Neural cell (in vitro differentiated cells): ENCODE measurements at regions not wholly inside any gene's neighbourhood (a gene's known extent, or its start where the extent isn't known, plus 50 kb on each side); places are given as distances from the start of the nearest gene placed in this dataset.

Experiments used
- H2AFZ ChIP-seq: fragments of 200-600, 300-800 bp; sonication (generic), shearing (Covaris generic); 2 replicates; pipeline ENCODE4 v1.6.0; 2014; ENCODE audit warnings: low read depth, mild to moderate bottlenecking, antibody characterized with exemption, low read length, moderate library complexity
- H3F3A ChIP-seq: fragments of 200-600 bp; shearing (Covaris generic); 2 replicates; pipeline ENCODE4 v1.6.1; 2016; ENCODE audit warnings: mild to moderate bottlenecking, moderate library complexity, mixed read lengths, antibody characterized with exemption, low read length; ENCODE audit not compliant: insufficient read depth, poor library complexity, severe bottlenecking
- H3K27ac ChIP-seq: fragments of 200-600, 300-800 bp; sonication (generic), shearing (Covaris generic); 2 replicates; pipeline ENCODE4 v1.5.1; 2014; ENCODE audit warnings: mild to moderate bottlenecking, low read length, moderate library complexity
- H3K27me3 ChIP-seq: fragments of 300-800, 200-600 bp; sonication (generic), shearing (Covaris generic); 2 replicates; pipeline ENCODE4 v1.6.0; 2014; ENCODE audit warnings: mild to moderate bottlenecking, low read depth, low read length, moderate library complexity; ENCODE audit not compliant: insufficient read depth
- H3K36me3 ChIP-seq: fragments of 300-800, 200-600 bp; sonication (generic), shearing (Covaris generic); 2 replicates; pipeline ENCODE4 v1.5.1; 2014; ENCODE audit warnings: mild to moderate bottlenecking, antibody characterized with exemption, low read length, moderate library complexity; ENCODE audit not compliant: insufficient read depth
- H3K4me2 ChIP-seq: fragments of 300-800, 200-600 bp; sonication (generic), shearing (Covaris generic); 2 replicates; pipeline ENCODE4 v1.6.0; 2014; ENCODE audit warnings: mild to moderate bottlenecking, low read length
- H3K4me3 ChIP-seq: fragments of 300-800, 200-600 bp; sonication (generic), shearing (Covaris generic); 2 replicates; pipeline ENCODE4 v1.5.1; 2014; ENCODE audit warnings: mild to moderate bottlenecking, low read length, moderate library complexity
- H3K79me2 ChIP-seq: fragments of 200-600 bp; shearing (Covaris generic); replicated peaks from 2 replicates; pipeline ENCODE4 v1.6.0; 2014; ENCODE audit warnings: mild to moderate bottlenecking, low read length, moderate library complexity; ENCODE audit not compliant: insufficient read depth
- H3K9ac ChIP-seq: fragments of 300-800, 200-600 bp; sonication (generic), shearing (Covaris generic); 2 replicates; pipeline ENCODE4 v1.6.1; 2016; ENCODE audit warnings: mild to moderate bottlenecking, low read length, mixed read lengths
- H3K9me2 ChIP-seq: fragments of 200-600 bp; shearing (Covaris generic); 2 replicates; pipeline ENCODE4 v1.6.1; 2016; ENCODE audit warnings: mild to moderate bottlenecking, low read length, mixed read lengths; ENCODE audit not compliant: insufficient read depth
- H3K9me3 ChIP-seq: fragments of 200-600, 300-800 bp; sonication (generic), shearing (Covaris generic); 2 replicates; pipeline ENCODE4 v1.6.1; 2016; ENCODE audit warnings: mild to moderate bottlenecking, mixed run types, low read length, moderate library complexity, mixed read lengths
- H4K20me1 ChIP-seq: fragments of 200-600 bp; shearing (Covaris generic); 2 replicates; pipeline ENCODE4 v1.6.1; 2016; ENCODE audit warnings: mild to moderate bottlenecking, mixed run types; ENCODE audit not compliant: insufficient read depth
- CTCF ChIP-seq: fragments of 450-650 bp; IDR thresholded peaks from 2 replicates; pipeline ENCODE4 v1.5.1; 2014; ENCODE audit warnings: antibody characterized with exemption, mild to moderate bottlenecking, moderate library complexity; ENCODE audit not compliant: poor library complexity, severe bottlenecking
- EP300 ChIP-seq: fragments of 450-650 bp; conservative IDR thresholded peaks from 2 replicates; pipeline ENCODE4 v1.6.1; 2014; ENCODE audit warnings: antibody characterized with exemption, mild to moderate bottlenecking, moderate library complexity; ENCODE audit not compliant: poor library complexity, severe bottlenecking
- EZH2 ChIP-seq: fragments of 200-600, 300-800 bp; shearing (Covaris generic), sonication (generic); IDR thresholded peaks from 2 replicates; pipeline ENCODE4 v1.6.1; 2014; ENCODE audit warnings: antibody characterized with exemption, low read length, borderline replicate concordance, mild to moderate bottlenecking; ENCODE audit not compliant: insufficient read depth, poor library complexity, severe bottlenecking
- MXI1 ChIP-seq: fragments of 450-650 bp; conservative IDR thresholded peaks from 2 replicates; pipeline ENCODE4 v1.6.1; 2014; ENCODE audit warnings: antibody characterized with exemption, mild to moderate bottlenecking; ENCODE audit not compliant: poor library complexity, severe bottlenecking
- POLR2AphosphoS5 ChIP-seq: IDR thresholded peaks from 2 replicates; pipeline ENCODE4 v1.6.1; 2012
- RAD21 ChIP-seq: fragments of 450-650 bp; conservative IDR thresholded peaks from 2 replicates; pipeline ENCODE4 v1.6.1; 2014; ENCODE audit warnings: antibody characterized with exemption, mild to moderate bottlenecking, moderate library complexity
- SMC3 ChIP-seq: fragments of 450-650 bp; conservative IDR thresholded peaks from 2 replicates; pipeline ENCODE4 v1.6.1; 2014; ENCODE audit warnings: antibody characterized with exemption, mild to moderate bottlenecking, moderate library complexity; ENCODE audit not compliant: poor library complexity
- TAF1 ChIP-seq: IDR thresholded peaks from 2 replicates; pipeline ENCODE4 v1.6.1; 2012; ENCODE audit warnings: low read depth
- TF ChIP-seq, protein P1 (sequence below): IDR thresholded peaks from 2 replicates; pipeline ENCODE4 v1.6.1; 2012; ENCODE audit warnings: borderline replicate concordance

DNA sequence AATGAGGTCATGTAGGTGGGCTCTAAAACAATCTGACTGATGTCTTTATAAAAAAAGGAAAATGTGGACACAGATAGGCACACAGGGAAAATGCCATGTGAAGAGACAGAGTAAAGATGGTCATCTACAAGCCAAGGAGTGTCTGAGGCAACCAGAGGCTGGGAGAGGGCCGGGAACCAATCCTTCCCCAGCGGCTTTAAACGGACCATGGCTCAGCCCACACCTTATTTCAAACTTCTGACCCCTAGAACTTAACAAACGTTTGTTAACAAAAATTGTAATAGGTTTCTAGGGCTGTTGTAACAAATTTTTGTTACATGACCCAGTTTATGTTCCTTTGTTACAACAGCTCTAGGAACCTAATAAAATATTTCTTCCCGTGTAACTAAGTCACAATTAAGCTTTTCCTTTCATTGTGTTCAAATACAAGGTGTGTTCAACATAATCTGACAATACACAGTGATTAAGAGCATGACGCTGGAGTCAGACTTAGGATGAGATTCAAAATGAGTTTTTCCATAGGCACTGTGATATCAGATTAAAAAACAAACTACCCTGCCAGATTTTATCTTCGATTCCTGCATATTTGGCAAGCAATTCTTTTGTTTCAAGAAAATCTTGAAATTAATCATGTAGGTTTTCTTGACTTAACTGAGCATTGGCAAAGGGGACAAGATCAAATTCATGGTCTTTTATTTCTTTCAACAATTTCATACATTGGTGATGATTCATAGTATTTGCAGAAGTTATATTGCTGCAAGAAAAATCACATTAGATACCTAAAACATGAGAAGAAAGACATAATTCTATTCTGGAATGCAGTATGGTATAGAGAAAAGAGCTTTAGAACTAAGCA lies 169.5 kb upstream of the RIPOR2 start:
- Histone ChIP-seq H3K79me2 (no peaks in the 10 kb centered on the region), H3K4me3 (no peak overlapping the region), H3K36me3 (no peaks in the 10 kb centered on the region), H3K27me3 (no peaks in the 10 kb centered on the region), H3K4me2 (no peak overlapping the region), H3K9me2 (no peaks in the 10 kb centered on the region), H3F3A (no peaks in the 10 kb centered on the region), H3K9me3 (no peaks in the 10 kb centered on the region), H3K27ac (no peak overlapping the region), H3K9ac (no peak overlapping the region), H4K20me1 (no peaks in the 10 kb centered on the region), H2AFZ (no peak overlapping the region)
- no peak for TF ChIP-seq CTCF
- TF ChIP-seq MXI1: no peak
- no peak for TF ChIP-seq TAF1
- TF ChIP-seq SMC3: no peak
- TF ChIP-seq, protein P1, sequence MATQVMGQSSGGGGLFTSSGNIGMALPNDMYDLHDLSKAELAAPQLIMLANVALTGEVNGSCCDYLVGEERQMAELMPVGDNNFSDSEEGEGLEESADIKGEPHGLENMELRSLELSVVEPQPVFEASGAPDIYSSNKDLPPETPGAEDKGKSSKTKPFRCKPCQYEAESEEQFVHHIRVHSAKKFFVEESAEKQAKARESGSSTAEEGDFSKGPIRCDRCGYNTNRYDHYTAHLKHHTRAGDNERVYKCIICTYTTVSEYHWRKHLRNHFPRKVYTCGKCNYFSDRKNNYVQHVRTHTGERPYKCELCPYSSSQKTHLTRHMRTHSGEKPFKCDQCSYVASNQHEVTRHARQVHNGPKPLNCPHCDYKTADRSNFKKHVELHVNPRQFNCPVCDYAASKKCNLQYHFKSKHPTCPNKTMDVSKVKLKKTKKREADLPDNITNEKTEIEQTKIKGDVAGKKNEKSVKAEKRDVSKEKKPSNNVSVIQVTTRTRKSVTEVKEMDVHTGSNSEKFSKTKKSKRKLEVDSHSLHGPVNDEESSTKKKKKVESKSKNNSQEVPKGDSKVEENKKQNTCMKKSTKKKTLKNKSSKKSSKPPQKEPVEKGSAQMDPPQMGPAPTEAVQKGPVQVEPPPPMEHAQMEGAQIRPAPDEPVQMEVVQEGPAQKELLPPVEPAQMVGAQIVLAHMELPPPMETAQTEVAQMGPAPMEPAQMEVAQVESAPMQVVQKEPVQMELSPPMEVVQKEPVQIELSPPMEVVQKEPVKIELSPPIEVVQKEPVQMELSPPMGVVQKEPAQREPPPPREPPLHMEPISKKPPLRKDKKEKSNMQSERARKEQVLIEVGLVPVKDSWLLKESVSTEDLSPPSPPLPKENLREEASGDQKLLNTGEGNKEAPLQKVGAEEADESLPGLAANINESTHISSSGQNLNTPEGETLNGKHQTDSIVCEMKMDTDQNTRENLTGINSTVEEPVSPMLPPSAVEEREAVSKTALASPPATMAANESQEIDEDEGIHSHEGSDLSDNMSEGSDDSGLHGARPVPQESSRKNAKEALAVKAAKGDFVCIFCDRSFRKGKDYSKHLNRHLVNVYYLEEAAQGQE: no peak
- no peak for TF ChIP-seq POLR2AphosphoS5
- no peak for TF ChIP-seq EZH2
- TF ChIP-seq EP300: no peak
- no peak for TF ChIP-seq RAD21

GRCh38 chr6:25107218-25107617 lies 171.5 kb upstream of the RIPOR2 start:
- Histone ChIP-seq H3K4me3 (no peak overlapping the region), H3K27ac (no peak overlapping the region), H3K9me2 (no peaks in the 10 kb centered on the region), H3K27me3 (no peaks in the 10 kb centered on the region), H3F3A (no peaks in the 10 kb centered on the region), H3K4me2 (no peak overlapping the region), H2AFZ (no peak overlapping the region), H3K9ac (no peak overlapping the region), H4K20me1 (no peaks in the 10 kb centered on the region), H3K36me3 (no peaks in the 10 kb centered on the region), H3K9me3 (no peaks in the 10 kb centered on the region), H3K79me2 (no peaks in the 10 kb centered on the region)
- no peak for TF ChIP-seq SMC3
- TF ChIP-seq EP300: no peak
- TF ChIP-seq, protein P1: no peak
- TF ChIP-seq POLR2AphosphoS5: no peak
- TF ChIP-seq RAD21: no peak
- no peak for TF ChIP-seq TAF1
- no peak for TF ChIP-seq CTCF
- no peak for TF ChIP-seq EZH2
- no peak for TF ChIP-seq MXI1
